AG09319 (cell line): ENCODE measurements at regions not wholly inside any gene's neighbourhood (a gene's known extent, or its start where the extent isn't known, plus 50 kb on each side); places are given as distances from the start of the nearest gene placed in this dataset.
"Not testable (repeated sequence)": the region's sequence is repeated elsewhere in the genome, so short reads cannot be mapped to it uniquely, and the experiment has no call there.

Experiments used
- DNase-seq: peaks from one replicate; pipeline ENCODE4 v3.0.0-alpha.2; 2010; ENCODE audit warnings: low read depth; ENCODE audit errors: extremely low read depth
- TF ChIP-seq, protein P1 (sequence below): IDR thresholded peaks from 2 replicates; pipeline ENCODE4 v1.5.1; 2011; ENCODE audit warnings: low read depth, mild to moderate bottlenecking, inconsistent platforms, low read length, moderate library complexity

DNA sequence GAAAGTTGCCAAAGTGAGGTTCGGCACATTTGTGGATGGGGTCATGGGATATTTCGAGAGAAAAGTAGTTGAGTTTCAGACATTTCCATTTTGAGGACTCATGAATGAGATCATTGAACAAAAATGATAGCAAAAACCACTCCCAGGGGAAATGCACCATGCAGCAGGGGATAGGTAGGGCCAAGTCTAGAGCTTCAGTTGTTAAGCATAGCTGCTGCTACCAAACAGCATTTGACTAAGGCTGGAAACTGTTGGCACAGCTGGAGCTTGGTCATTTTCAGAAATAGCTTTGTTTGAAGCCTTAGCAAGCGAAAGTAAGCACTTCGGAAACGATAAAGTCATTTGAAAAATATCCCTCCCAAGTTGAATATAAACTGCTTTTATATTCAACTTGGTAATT lies 431.8 kb downstream of the SOCS6 start:
- no peak for DNase-seq

GRCh38 chr18:70709720-70710119 lies 420.9 kb downstream of the SOCS6 start:
- TF ChIP-seq, protein P1, sequence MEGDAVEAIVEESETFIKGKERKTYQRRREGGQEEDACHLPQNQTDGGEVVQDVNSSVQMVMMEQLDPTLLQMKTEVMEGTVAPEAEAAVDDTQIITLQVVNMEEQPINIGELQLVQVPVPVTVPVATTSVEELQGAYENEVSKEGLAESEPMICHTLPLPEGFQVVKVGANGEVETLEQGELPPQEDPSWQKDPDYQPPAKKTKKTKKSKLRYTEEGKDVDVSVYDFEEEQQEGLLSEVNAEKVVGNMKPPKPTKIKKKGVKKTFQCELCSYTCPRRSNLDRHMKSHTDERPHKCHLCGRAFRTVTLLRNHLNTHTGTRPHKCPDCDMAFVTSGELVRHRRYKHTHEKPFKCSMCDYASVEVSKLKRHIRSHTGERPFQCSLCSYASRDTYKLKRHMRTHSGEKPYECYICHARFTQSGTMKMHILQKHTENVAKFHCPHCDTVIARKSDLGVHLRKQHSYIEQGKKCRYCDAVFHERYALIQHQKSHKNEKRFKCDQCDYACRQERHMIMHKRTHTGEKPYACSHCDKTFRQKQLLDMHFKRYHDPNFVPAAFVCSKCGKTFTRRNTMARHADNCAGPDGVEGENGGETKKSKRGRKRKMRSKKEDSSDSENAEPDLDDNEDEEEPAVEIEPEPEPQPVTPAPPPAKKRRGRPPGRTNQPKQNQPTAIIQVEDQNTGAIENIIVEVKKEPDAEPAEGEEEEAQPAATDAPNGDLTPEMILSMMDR: no peak
- DNase-seq: no peak

More for the DNA sequence above, 431.8 kb downstream of the SOCS6 start:
- TF ChIP-seq, protein P1: no peak

DNA sequence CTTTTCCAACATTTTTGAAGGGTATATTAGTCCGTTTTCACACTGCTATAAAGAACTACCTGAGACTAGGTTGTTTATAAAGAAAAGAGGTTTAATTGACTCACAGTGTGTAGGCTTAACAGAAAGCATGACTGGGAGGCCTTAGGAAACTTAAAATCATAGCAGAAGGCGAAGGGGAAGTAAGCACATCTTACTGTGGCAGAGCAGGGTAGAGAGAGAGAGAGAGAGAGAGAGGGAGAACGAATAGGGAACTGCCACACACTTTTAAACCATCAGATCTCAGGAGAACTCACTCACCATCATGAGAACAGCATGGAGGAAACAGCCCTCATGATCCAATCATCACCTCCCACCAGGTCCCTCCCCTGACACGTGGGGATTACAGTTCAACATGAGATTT lies 420.3 kb downstream of the SOCS6 start:
- no peak for DNase-seq
- TF ChIP-seq, protein P1: no peak

GRCh38 chr18:70705831-70706416 lies 417.1 kb downstream of the SOCS6 start:
- no peak for DNase-seq
- TF ChIP-seq, protein P1: no peak

DNA sequence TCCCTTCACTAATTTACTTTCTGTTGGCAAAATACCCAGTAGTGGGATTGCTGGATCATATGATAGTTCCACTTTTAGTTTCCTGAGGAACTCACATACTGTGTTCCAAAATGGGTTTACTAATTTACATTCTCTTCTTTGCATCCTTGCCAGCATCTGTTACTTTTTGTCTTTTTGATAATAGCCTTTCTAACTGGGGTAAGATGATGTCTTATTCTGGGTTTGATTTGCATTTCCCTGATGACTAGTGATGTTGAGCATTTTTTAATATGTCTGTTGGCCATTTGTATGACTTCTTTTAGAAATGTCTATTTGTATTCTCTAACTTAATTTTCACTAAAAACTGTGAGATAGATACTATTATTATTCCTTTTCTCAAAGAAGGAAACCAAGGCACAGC lies 411.7 kb downstream of the SOCS6 start:
- TF ChIP-seq, protein P1: no peak

DNA sequence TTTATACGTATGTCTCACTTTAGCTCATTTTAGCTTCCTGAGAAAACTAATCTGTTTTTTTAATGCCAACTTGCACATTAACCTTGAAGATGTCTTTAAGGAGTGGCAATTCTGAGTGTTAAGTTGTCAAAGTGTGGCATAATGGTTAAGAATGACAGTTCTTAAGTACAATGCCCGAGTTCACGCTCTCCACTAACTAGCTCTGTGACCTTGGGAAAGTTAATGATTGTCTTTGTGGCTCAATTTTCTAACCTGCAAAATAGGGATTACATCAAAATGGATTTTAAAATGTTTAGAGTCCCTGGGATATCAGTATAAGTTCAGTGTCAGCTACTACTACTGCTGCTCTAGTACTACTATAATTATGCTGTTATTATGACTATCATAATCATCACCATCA lies 409.7 kb downstream of the SOCS6 start:
- TF ChIP-seq, protein P1: no peak
- DNase-seq: no peak

More for the DNA sequence above, 411.7 kb downstream of the SOCS6 start:
- no peak for DNase-seq

DNA sequence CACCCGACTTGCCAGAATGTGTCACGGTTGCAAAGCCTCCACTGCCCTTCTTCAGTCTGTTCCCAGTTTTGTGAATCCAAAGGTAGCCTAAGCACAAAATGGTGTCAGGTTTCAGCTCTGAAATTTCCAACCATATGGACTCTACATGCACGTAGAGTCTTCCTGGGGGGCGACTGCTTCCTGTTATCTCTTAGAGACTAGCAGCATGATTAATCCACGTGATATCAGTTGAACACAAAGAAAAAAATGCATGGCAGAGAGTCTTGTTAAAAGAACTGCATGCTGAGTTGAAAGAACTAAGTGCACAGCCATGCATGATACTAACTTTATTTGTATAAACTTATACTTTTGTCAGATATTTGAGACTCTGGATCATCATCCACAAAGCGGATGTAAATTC lies 404.4 kb downstream of the SOCS6 start:
- TF ChIP-seq, protein P1: no peak
- no peak for DNase-seq

- DNase-seq: not testable (repeated sequence)
These were observed 400.9 kb downstream of the SOCS6 start for GRCh38 chr18:70689765-70690164.
